Stomach (tissue), 4 donors: ENCODE measurements at regions not wholly inside any gene's neighbourhood (a gene's known extent, or its start where the extent isn't known, plus 50 kb on each side); places are given as distances from the start of the nearest gene placed in this dataset.

Source experiments
- POLR2A ChIP-seq, 4 donors: fragments of 450-650 bp; IDR thresholded peaks; one replicate each; pipeline ENCODE4 v1.6.1; 2016; ENCODE audit warnings: antibody characterized with exemption in 4 of 4, control low read depth in 2 of 4, mild to moderate bottlenecking in 1 of 4, moderate library complexity in 1 of 4
- POLR2AphosphoS5 ChIP-seq, 3 donors: sonication (generic); formaldehyde crosslinking; IDR thresholded peaks; one replicate each; pipeline ENCODE4 v1.6.1; 2016; ENCODE audit warnings: antibody characterized with exemption in 3 of 3
- TF ChIP-seq, protein P1 (sequence below), 7 experiments: fragments of 450-650 bp in 4 of 7; fragments of 200-600 bp in 3 of 7; sonication (generic) in 3 of 7; IDR thresholded peaks; one replicate each; pipeline ENCODE4 v1.5.1; 2016 to 2019; ENCODE audit warnings: antibody characterized with exemption in 7 of 7, control low read depth in 2 of 7, mild to moderate bottlenecking in 1 of 7

DNA sequence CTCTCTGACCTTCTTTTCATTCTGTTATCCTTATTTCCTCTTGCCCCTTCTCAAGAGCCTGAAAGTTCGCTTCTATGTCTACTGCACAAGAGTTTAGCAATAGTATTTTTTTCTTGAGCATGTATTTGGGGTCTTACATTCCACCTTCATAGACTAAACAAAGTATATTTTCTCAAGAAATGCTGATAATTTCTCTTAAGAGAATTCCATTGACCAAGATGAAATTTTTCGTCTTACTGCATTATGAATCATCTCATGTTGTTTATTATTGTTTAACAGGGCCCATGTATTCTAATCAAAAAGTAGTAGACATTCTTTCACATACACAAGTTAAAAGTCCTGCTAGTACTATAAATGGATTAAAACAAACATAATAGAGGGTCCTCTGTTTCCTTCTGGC, 219.3 kb downstream of the C12orf50 start:
- TF ChIP-seq POLR2AphosphoS5 (IDR thresholded peaks at IDR 0.05) (no peak), POLR2A (IDR thresholded peaks at IDR 0.05) (no peak)
- TF ChIP-seq, protein P1, sequence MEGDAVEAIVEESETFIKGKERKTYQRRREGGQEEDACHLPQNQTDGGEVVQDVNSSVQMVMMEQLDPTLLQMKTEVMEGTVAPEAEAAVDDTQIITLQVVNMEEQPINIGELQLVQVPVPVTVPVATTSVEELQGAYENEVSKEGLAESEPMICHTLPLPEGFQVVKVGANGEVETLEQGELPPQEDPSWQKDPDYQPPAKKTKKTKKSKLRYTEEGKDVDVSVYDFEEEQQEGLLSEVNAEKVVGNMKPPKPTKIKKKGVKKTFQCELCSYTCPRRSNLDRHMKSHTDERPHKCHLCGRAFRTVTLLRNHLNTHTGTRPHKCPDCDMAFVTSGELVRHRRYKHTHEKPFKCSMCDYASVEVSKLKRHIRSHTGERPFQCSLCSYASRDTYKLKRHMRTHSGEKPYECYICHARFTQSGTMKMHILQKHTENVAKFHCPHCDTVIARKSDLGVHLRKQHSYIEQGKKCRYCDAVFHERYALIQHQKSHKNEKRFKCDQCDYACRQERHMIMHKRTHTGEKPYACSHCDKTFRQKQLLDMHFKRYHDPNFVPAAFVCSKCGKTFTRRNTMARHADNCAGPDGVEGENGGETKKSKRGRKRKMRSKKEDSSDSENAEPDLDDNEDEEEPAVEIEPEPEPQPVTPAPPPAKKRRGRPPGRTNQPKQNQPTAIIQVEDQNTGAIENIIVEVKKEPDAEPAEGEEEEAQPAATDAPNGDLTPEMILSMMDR (IDR thresholded peaks at IDR 0.05) = no peak
